H1 (cell line): ENCODE measurements at regions not wholly inside any gene's neighbourhood (a gene's known extent, or its start where the extent isn't known, plus 50 kb on each side); places are given as distances from the start of the nearest gene placed in this dataset.

Source experiments
- CTCF ChIA-PET: fragments of 300-600 bp; sonication (Branson Sonifier 250); formaldehyde crosslinking; loops from one replicate; lab custom pipeline; 2021; ENCODE audit not compliant: partially characterized antibody; lab: Charles Lee
- POLR2A ChIA-PET: fragments of 300-600 bp; sonication (Branson Sonifier 250); formaldehyde crosslinking; loops from one replicate; lab custom pipeline; 2021; ENCODE audit warnings: inconsistent platforms; ENCODE audit not compliant: partially characterized antibody; lab: Charles Lee
- DNase-seq, 2 experiments: peaks; one replicate each; pipeline versions ENCODE4 v3.0.0 to v3.0.0-alpha.2; 2010 to 2022; ENCODE audit warnings: low spot score in 2 of 2, low read depth in 1 of 2, mixed read lengths in 1 of 2
- FAIRE-seq: peaks from 2 replicates; lab custom pipeline; 2011; peaks lifted over from hg19 to GRCh38; lab: Jason Lieb, UNC
- H2AFZ ChIP-seq: 2 replicates; pipeline ENCODE4 v1.8.1; 2012; ENCODE audit warnings: low read length, inconsistent platforms
- H2AK5ac ChIP-seq: 2 replicates; pipeline ENCODE4 v1.6.1; 2013; ENCODE audit warnings: low read depth, low read length
- H2BK120ac ChIP-seq: replicated peaks from 2 replicates; pipeline ENCODE3; 2013; ENCODE audit warnings: low read depth, low read length, inconsistent platforms
- H2BK12ac ChIP-seq: 2 replicates; pipeline ENCODE4 v1.6.1; 2013; ENCODE audit warnings: low read depth, low read length
- H2BK15ac ChIP-seq: 2 replicates; pipeline ENCODE4 v1.6.1; 2013; ENCODE audit warnings: low read length
- H2BK20ac ChIP-seq: 2 replicates; pipeline ENCODE4 v1.6.1; 2013; ENCODE audit warnings: low read length
- H2BK5ac ChIP-seq: 2 replicates; pipeline ENCODE4 v1.6.1; 2013; ENCODE audit warnings: low read depth, low read length
- H3K14ac ChIP-seq: 2 replicates; pipeline ENCODE4 v1.6.1; 2013; ENCODE audit warnings: inconsistent platforms; ENCODE audit not compliant: insufficient read length
- H3K18ac ChIP-seq: 2 replicates; pipeline ENCODE4 v1.6.1; 2013; ENCODE audit warnings: low read length; ENCODE audit errors: extremely low read depth
- H3K23ac ChIP-seq: 2 replicates; pipeline ENCODE4 v1.6.1; 2013; ENCODE audit warnings: inconsistent platforms; ENCODE audit not compliant: insufficient read length
- H3K23me2 ChIP-seq: 2 replicates; pipeline ENCODE4 v1.6.1; 2013; ENCODE audit warnings: low read depth, low read length
- H3K27ac ChIP-seq: 2 replicates; pipeline ENCODE4 v1.6.1; 2011; ENCODE audit warnings: low read depth, low read length, inconsistent platforms
- H3K27me3 ChIP-seq, 4 experiments: replicated peaks in 1 of 4; 1 replicate in 1 of 4; 2 replicates in 3 of 4; pipeline versions ENCODE4 v1.6.1 to v1.8.1; 2011 to 2013; ENCODE audit warnings: low read length in 3 of 4, mild to moderate bottlenecking in 3 of 4, inconsistent platforms in 2 of 4, mixed read lengths in 2 of 4, moderate library complexity in 1 of 4; ENCODE audit not compliant: control insufficient read depth in 3 of 4, insufficient read depth in 3 of 4; ENCODE audit errors: extremely low read depth in 1 of 4
- H3K36me3 ChIP-seq, 4 experiments: 2 replicates each; pipeline versions ENCODE4 v1.6.1 to v1.8.1; 2011 to 2013; ENCODE audit warnings: mild to moderate bottlenecking in 4 of 4, low read length in 3 of 4, moderate library complexity in 2 of 4, control low read depth in 1 of 4, inconsistent platforms in 1 of 4; ENCODE audit not compliant: insufficient read depth in 4 of 4, control insufficient read depth in 2 of 4
- H3K4ac ChIP-seq: replicated peaks from 2 replicates; pipeline ENCODE3; 2013; ENCODE audit warnings: low read length, low read depth, mixed read lengths, inconsistent platforms; ENCODE audit not compliant: insufficient read length
- H3K4me1 ChIP-seq, 4 experiments: replicated peaks in 1 of 4; 1 replicate in 1 of 4; 2 replicates in 3 of 4; pipeline versions ENCODE4 v1.6.1 to v1.8.1; 2011 to 2013; ENCODE audit warnings: low read length in 3 of 4, inconsistent platforms in 2 of 4, mixed read lengths in 1 of 4; ENCODE audit not compliant: insufficient read depth in 4 of 4, control insufficient read depth in 3 of 4
- H3K4me2 ChIP-seq, 2 experiments: 2 replicates each; pipeline versions ENCODE4 v1.6.1 to v1.8.1; 2011 to 2013; ENCODE audit warnings: low read depth in 2 of 2, low read length in 2 of 2, control low read depth in 1 of 2, inconsistent platforms in 1 of 2, mild to moderate bottlenecking in 1 of 2; ENCODE audit not compliant: insufficient read depth in 1 of 2
- H3K4me3 ChIP-seq, 4 experiments: fragments of 200-600, 300-600 bp in 1 of 4; sonication (generic), shearing (Covaris generic), sonication (Bioruptor Twin) in 1 of 4; 2 replicates each; pipeline versions ENCODE4 v1.5.1 to v1.8.1; 2011 to 2016; ENCODE audit warnings: low read length in 4 of 4, low read depth in 3 of 4, control low read depth in 2 of 4, inconsistent platforms in 2 of 4, mild to moderate bottlenecking in 2 of 4, mixed read lengths in 1 of 4, moderate library complexity in 1 of 4; ENCODE audit not compliant: insufficient read depth in 2 of 4; ENCODE audit errors: extremely low read depth in 1 of 4
- H3K56ac ChIP-seq: replicated peaks from 2 replicates; pipeline ENCODE3; 2013; ENCODE audit warnings: low read depth, mild to moderate bottlenecking, mixed read lengths, low read length, inconsistent platforms; ENCODE audit not compliant: insufficient read length
- H3K79me1 ChIP-seq: 2 replicates; pipeline ENCODE4 v1.6.1; 2013; ENCODE audit warnings: low read depth, low read length, control low read depth
- H3K79me2 ChIP-seq, 2 experiments: 2 replicates each; pipeline versions ENCODE4 v1.6.1 to v1.8.1; 2012 to 2013; ENCODE audit warnings: low read length in 2 of 2, mild to moderate bottlenecking in 2 of 2, inconsistent platforms in 1 of 2; ENCODE audit not compliant: insufficient read depth in 2 of 2, control insufficient read depth in 1 of 2
- H3K9ac ChIP-seq, 4 experiments: replicated peaks in 1 of 4; 1 replicate in 1 of 4; 2 replicates in 3 of 4; pipeline versions ENCODE4 v1.6.1 to v1.8.1; 2011 to 2013; ENCODE audit warnings: low read depth in 3 of 4, low read length in 3 of 4, control low read depth in 2 of 4, mild to moderate bottlenecking in 2 of 4, moderate library complexity in 2 of 4, inconsistent platforms in 1 of 4; ENCODE audit errors: extremely low read depth in 1 of 4
- H3K9me3 ChIP-seq, 2 experiments: 2 replicates each; pipeline versions ENCODE4 v1.6.1 to v1.8.1; 2012 to 2013; ENCODE audit warnings: mild to moderate bottlenecking in 2 of 2, moderate library complexity in 2 of 2, control low read depth in 1 of 2, inconsistent platforms in 1 of 2, low read depth in 1 of 2, low read length in 1 of 2, mixed read lengths in 1 of 2; ENCODE audit not compliant: insufficient read depth in 2 of 2
- H4K20me1 ChIP-seq, 2 experiments: replicated peaks in 1 of 2; 2 replicates each; pipeline versions ENCODE3 to v1.8.1; 2011 to 2013; ENCODE audit warnings: inconsistent platforms in 2 of 2, low read length in 2 of 2, mild to moderate bottlenecking in 1 of 2; ENCODE audit not compliant: insufficient read depth in 2 of 2, control insufficient read depth in 1 of 2
- H4K5ac ChIP-seq: 2 replicates; pipeline ENCODE4 v1.6.1; 2013; ENCODE audit warnings: low read length, low read depth, mixed read lengths, inconsistent platforms; ENCODE audit not compliant: insufficient read length
- H4K8ac ChIP-seq: 2 replicates; pipeline ENCODE4 v1.8.0; 2013; ENCODE audit warnings: mild to moderate bottlenecking, moderate library complexity, low read length, inconsistent platforms; ENCODE audit not compliant: insufficient read depth; ENCODE audit errors: extremely low read depth
- H4K91ac ChIP-seq: replicated peaks from 2 replicates; pipeline ENCODE3; 2013; ENCODE audit warnings: low read length, mixed read lengths, inconsistent platforms; ENCODE audit not compliant: insufficient read length
- ATF2 ChIP-seq: IDR thresholded peaks from 2 replicates; pipeline ENCODE4 v1.6.1; 2012; ENCODE audit warnings: low read length, inconsistent platforms
- CEBPB ChIP-seq: IDR thresholded peaks from 2 replicates; pipeline ENCODE4 v1.6.1; 2012; ENCODE audit warnings: low read depth, low read length
- HDAC2 ChIP-seq, 2 experiments: fragments of 300-600 bp in 1 of 2; sonication (generic) in 1 of 2; IDR thresholded peaks; 2 replicates each; pipeline ENCODE4 v1.6.1; 2011 to 2012; ENCODE audit warnings: low read depth in 2 of 2, low read length in 2 of 2, mild to moderate bottlenecking in 2 of 2, moderate library complexity in 2 of 2, borderline replicate concordance in 1 of 2, inconsistent platforms in 1 of 2
- KDM5A ChIP-seq: fragments of 200-600 bp; IDR thresholded peaks from 2 replicates; pipeline ENCODE4 v1.7.1; 2012; ENCODE audit warnings: mild to moderate bottlenecking, low read length, inconsistent platforms, mixed read lengths
- NANOG ChIP-seq: IDR thresholded peaks from 2 replicates; pipeline ENCODE4 v1.6.1; 2011; ENCODE audit warnings: low read length, low read depth, mild to moderate bottlenecking, inconsistent platforms; ENCODE audit not compliant: insufficient read depth, poor library complexity, severe bottlenecking
- POLR2AphosphoS5 ChIP-seq: IDR thresholded peaks from 2 replicates; pipeline ENCODE4 v1.6.1; 2011; ENCODE audit warnings: low read depth, low read length
- RAD21 ChIP-seq, 2 experiments: IDR thresholded peaks in 1 of 2; conservative IDR thresholded peaks in 1 of 2; 2 replicates each; pipeline ENCODE4 v1.6.1; 2011; ENCODE audit warnings: low read depth in 2 of 2, low read length in 2 of 2, improper control_type of control experiment in 1 of 2, inconsistent platforms in 1 of 2, mild to moderate bottlenecking in 1 of 2, moderate library complexity in 1 of 2
- SP2 ChIP-seq: IDR thresholded peaks from 2 replicates; pipeline ENCODE4 v1.6.1; 2012; ENCODE audit warnings: mild to moderate bottlenecking, low read length, inconsistent platforms
- ZNF274 ChIP-seq: IDR thresholded peaks from 2 replicates; pipeline ENCODE4 v1.7.0; 2012; ENCODE audit warnings: low read length, borderline replicate concordance; ENCODE audit errors: extremely low read depth
- WGBS, 2 experiments: shearing (Covaris generic) in 1 of 2; methylation state at CpG; one replicate each; pipeline versions ENCODE4 v1.1.6 to v1.1.7; 2013 to 2015; ENCODE audit warnings: low lambda C conversion rate in 2 of 2, mixed read lengths in 2 of 2, inconsistent platforms in 1 of 2, low coverage in 1 of 2, missing lambda C conversion rate in 1 of 2; ENCODE audit not compliant: insufficient replicate concordance in 2 of 2, insufficient coverage in 1 of 2, insufficient read length in 1 of 2; ENCODE audit errors: extremely low coverage in 1 of 2, missing lambda C conversion rate in 1 of 2; 5-methylcytosine and 5-hydroxymethylcytosine counted together

GRCh38 chr4:123832173-123833026 lies 435.8 kb downstream of the SPRY1 start:
- Histone ChIP-seq H2BK5ac (no peak overlapping the region), H3K14ac (no peak overlapping the region), H3K27me3 (peaks cover 0 to 2% (median 0%) of the 10 kb centered on the region in 4 experiments; a peak in 1 of 7 replicates), H3K4me1 (no peaks in the 10 kb centered on the region), H3K23ac (no peak overlapping the region), H3K36me3 (no peaks in the 10 kb centered on the region), H3K9me3 (no peaks in the 10 kb centered on the region), H4K91ac (no peak overlapping the region), H2BK20ac (no peak overlapping the region), H3K27ac (no peak overlapping the region), H4K8ac (no peak overlapping the region), H3K79me1 (no peaks in the 10 kb centered on the region), H2BK12ac (no peak overlapping the region), H4K5ac (no peak overlapping the region), H2BK120ac (no peak overlapping the region), H3K4me3 (no peak overlapping the region), H3K4me2 (no peak overlapping the region), H2AFZ (no peak overlapping the region), H3K23me2 (no peaks in the 10 kb centered on the region), H3K18ac (no peak overlapping the region), H2BK15ac (no peak overlapping the region), H3K4ac (no peak overlapping the region), H4K20me1 (no peaks in the 10 kb centered on the region), H3K9ac (no peak overlapping the region), H3K79me2 (no peaks in the 10 kb centered on the region), H2AK5ac (no peak overlapping the region), H3K56ac (no peak overlapping the region)
- DNase-seq (no peak), FAIRE-seq (no peak)
- ChIA-PET POLR2A (no interaction called here), CTCF (interaction anchor here (0.7 kb wide), 1 partner anchor 491 kb away, joined by 3 read pairs; no protein-coding TSS in a partner anchor)
- WGBS, 2 experiments = 84% methylated on average over 6 of the region's 7 CpGs; no CpG with 5 or more reads in 1 of the 2 experiments
- TF ChIP-seq RAD21 (IDR thresholded peaks at IDR 0.05 in 1 of 2, conservative IDR thresholded peaks at IDR 0.05 in 1 of 2; ENCODE audit: low read depth in 2 of 2, low read length in 2 of 2) (no peak), HDAC2 (IDR thresholded peaks at IDR 0.05; ENCODE audit: borderline replicate concordance in 1 of 2, low read depth in 2 of 2, low read length in 2 of 2) (no peak), KDM5A (no peak), SP2 (no peak), CEBPB (no peak), NANOG (no peak), ATF2 (no peak), ZNF274 (no peak), POLR2AphosphoS5 (no peak)
